HCEC 1CT (cell line): ENCODE measurements at regions not wholly inside any gene's neighbourhood (a gene's known extent, or its start where the extent isn't known, plus 50 kb on each side); places are given as distances from the start of the nearest gene placed in this dataset.

Experiments used
- DNase-seq: peaks from one replicate; pipeline ENCODE4 v3.0.0-alpha.2; 2017

DNA sequence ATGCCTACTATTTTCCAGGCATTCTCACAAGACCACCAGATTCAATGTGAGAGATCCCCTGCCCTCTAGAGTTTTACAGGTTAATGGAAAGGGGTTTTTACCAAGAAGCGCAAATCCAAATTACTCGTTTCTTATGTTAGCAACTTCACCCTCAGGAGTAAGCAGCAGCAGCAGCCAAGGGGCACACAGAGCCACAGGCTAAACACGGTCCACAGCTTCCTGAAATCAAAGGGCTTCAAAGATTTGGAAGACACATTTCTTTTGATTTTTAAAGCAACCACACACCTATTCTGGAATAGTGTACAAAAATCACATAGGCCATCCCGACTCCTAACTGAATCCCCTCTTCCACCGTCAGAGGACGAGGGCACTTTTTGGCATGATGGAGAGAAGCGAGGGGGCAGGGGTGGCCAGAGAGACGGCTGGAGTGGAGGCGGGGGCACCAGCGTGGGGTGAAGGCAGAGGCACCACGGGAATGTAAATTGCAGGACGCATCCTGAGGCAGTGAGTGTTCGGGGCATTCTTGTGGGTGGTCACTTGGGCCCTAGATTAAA lies 107.0 kb downstream of the ARF6 start:
- DNase-seq = no peak

DNA sequence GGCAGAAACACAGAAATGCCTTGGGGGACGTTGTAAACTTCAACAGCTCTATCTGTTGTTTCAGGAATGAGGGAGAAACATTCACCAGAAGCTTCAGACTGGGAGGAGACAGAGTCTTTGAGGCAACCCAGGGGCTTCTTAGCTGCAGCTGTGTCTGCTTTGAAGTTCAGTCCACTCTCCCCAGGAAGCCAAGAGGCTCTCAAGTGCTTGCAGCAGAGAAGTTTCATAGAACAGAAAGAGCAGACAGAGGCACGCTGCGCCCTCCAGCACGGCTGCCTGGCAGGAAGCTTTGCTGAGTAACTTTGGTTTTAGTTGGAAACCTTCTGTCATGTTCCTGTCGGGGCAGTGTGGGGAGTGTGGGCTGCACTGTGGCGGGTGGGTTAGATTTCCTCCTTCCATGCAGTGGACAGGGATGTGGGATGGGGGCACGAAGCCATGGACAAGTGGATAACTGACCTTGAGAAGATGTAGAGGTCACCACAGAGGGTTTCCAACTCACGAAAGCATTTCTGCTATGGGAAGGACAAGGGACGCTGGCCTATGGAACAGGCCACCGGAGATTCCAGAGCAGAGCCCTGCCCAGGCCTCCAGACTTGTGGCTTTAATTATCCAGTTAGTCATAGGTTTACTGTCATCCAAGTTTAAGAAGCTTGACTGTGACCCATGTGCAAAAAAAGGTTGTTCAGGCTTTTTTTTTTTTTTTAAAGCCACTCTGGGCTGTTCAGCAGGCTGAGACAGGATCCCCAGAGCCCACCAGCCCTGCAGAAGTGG lies 107.7 kb downstream of the ARF6 start:
- DNase-seq = peak; percentile 92

GRCh38 chr14:50001151-50001998 lies 108.5 kb downstream of the ARF6 start:
- no peak for DNase-seq

- DNase-seq = no peak
Measured at GRCh38 chr14:50001999-50002925, 109.4 kb downstream of the ARF6 start.

- no peak for DNase-seq
Measured at GRCh38 chr14:50002926-50003212, 110.0 kb downstream of the ARF6 start.

DNA sequence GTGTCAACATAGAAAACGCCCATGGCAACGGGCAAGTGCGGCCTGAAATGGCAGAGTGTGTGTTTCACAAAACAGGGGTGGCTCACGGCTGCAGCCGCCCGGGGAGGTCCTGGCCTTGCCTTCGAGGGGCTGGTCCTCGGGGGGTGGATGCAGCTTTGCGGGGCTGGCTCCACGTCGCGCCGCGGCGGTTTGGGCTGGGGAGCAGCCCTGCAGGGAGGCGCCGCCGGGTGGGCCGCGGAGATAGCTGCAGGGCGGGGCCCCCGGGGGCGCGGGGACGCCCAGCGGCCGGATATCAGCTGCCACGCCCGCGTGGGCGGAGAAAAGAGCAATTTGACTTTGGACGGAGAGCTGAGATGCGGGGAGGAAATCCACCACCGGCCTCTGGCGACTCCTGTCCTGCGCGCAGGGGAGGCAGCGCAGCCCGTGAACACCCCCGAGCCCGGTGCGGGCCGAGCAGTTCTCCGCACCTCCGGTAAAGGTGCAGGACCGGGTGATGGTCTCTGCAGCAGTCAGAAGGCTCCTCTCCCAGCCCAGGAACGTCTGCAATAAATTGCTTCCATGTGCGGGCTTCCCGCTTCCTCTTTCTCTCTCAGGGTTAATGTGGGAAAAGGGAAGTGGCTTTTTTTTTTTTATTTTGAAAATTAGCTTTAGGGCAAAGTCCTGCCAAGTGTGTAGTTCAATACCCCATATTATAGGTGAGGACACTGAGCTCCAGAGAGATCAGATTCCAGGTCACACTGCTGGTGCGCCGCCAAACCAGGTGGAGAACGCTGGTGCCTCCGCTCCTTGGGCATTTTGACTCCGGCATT lies 110.5 kb downstream of the ARF6 start:
- peak; percentile 67 for DNase-seq

DNA sequence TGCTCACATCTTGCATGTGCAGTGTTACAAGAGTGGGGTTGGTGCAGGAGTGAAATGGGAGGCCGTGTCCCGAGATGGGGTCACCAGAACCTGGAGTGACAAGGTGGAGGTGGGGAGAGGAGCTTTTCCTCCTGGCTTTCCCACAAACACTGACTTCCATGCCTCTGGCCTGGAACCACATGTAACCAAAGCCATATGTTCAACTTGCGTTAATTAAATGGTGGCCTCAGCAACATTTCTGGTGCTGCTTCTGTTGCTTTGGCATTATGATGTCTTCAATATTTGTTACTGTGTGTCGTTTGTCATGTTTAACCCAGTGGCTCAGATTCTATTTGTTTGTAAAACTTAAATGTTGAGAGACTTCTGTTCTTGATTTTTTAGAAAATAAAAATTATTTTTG lies 110.2 kb downstream of the VCPKMT start:
- no peak for DNase-seq

DNA sequence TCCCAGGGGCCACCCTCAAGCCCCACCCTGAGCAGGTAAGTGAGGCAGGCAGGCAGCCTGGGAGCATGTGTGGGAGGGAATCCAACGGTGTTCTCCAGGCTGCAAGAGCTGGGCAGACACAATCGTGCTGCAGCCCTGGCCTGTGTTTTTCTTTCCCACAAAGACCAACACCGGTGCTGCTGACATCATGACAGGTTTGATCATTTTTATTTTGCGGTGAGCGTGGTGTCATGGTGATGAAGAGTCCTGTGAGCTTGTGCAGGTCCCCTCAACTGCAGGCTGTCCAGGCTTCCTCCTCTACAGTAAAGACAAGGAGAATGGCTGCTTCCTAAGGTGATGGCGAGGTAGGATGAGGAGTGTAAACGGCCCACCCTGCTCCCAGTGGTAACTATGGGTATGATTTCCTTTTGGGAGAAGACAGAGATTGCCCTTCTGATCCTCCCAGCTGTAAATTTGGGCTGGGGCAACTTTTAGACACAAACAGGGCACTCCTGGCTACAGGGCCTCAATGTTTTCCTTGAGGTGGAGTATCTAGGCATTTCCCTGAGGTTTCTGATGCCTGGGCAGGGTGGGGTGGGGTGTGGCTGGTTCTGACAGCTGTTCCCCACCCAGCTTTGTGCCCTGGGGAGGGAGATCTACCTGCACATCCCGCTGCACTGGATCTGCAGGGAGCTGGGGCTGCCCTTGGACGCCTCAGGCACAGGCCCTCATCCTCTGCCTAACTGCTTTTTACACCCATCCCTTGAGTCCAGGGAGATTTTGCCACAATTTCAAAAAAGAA lies 109.1 kb downstream of the VCPKMT start:
- no peak for DNase-seq

GRCh38 chr14:50008562-50008961 lies 107.8 kb downstream of the VCPKMT start:
- DNase-seq = no peak

GRCh38 chr14:50008974-50009373 lies 107.4 kb downstream of the VCPKMT start:
- peak; percentile 80 for DNase-seq

DNA sequence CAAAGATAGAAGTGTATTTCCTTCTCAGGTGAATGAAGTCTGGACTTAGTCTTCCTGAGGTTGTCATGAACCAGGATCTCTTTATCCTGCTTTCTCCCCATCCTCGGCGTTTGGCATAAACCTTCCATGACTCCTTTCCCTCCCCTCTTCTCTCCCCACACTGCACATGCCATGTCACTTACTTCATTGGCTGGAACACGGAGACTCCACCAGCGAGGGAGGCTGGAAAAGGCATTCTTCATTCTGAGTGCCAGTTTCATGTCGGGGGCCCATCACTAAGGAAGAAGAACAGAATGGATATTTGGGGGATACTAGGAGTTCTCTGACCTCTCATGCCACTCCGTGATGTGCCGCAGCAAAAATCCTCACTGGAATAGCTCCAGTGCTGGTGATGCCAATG lies 105.6 kb downstream of the VCPKMT start:
- no peak for DNase-seq

GRCh38 chr14:50011242-50011641 lies 105.1 kb downstream of the VCPKMT start:
- no peak for DNase-seq

DNA sequence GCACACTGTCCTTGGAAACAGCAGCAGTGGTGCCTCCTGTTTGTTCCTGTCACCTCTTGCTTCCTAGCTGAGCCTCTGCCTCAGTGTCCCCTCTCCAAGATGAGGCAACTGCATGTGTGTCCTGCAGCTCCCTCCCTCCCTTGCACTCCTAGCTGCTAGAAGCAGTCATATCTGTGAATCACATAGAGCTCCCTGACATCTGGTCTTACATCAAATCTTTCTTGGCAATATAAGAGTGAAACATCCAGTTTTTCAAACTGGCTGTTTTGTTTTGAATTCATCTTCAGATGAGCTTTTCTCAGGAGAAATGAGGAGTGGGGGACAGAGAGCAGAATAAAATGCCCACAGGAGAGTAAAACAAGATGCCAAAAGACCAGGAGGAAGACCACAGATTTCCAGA lies 103.7 kb downstream of the VCPKMT start:
- DNase-seq = peak; percentile 62

GRCh38 chr14:50013198-50013918 lies 103.0 kb downstream of the VCPKMT start:
- no peak for DNase-seq

GRCh38 chr14:50013934-50014333 lies 102.4 kb downstream of the VCPKMT start:
- DNase-seq = no peak

- no peak for DNase-seq
Measured at GRCh38 chr14:50014809-50015430, 101.5 kb downstream of the VCPKMT start.

DNA sequence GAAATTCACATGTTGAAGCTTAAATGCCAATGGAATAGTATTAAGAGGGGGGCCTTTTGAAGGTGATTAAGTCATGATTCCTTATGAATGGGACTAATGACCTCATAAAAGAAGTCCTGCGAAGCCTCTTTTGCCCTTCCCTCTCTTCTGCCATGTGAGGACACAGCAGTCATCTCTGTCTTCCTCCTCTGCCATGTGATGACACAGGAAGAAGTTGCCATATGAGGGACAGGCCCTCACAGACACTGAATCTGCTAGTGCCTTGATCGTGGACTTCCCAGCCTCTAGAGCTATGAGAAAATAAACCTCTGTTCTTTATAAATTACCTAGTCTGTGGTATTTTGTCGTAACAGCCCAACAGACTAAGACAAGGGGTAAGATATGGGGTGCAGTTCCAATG lies 100.7 kb downstream of the VCPKMT start:
- no peak for DNase-seq

GRCh38 chr14:50018201-50018932 lies 98.0 kb downstream of the VCPKMT start:
- no peak for DNase-seq

- no peak for DNase-seq
Measured at GRCh38 chr14:50018933-50019210, 97.5 kb downstream of the VCPKMT start.

- DNase-seq = no peak
Measured at GRCh38 chr14:50020184-50020583, 96.2 kb downstream of the VCPKMT start.
